ENCODE measurements at regions not wholly inside any gene's neighbourhood (a gene's known extent, or its start where the extent isn't known, plus 50 kb on each side); places are given as distances from the start of the nearest gene placed in this dataset.

GRCh38 chr15:46786590-46787285 is 930.6 kb upstream of the SEMA6D start:
- intact Hi-C loops (cut with DNase I), result no loop called here
- DNase-seq, result peak in 19 of 42 donors; percentile 1 to 74 (median 18)

GRCh38 chr15:46795685-46796084 is 921.6 kb upstream of the SEMA6D start:
- intact Hi-C loops (cut with DNase I), result no loop called here

GRCh38 chr15:46808834-46809233 is 908.5 kb upstream of the SEMA6D start:
- DNase-seq, result no peak
- intact Hi-C loops (cut with DNase I), result no loop called here

More at GRCh38 chr15:46795685-46796084, 921.6 kb upstream of the SEMA6D start:
- DNase-seq, result no peak

- intact Hi-C loops (cut with DNase I), result no loop called here
- DNase-seq, result no peak
Measured at GRCh38 chr15:46815240-46815639, 902.1 kb upstream of the SEMA6D start.

- intact Hi-C loops (cut with DNase I), result no loop called here
- peak in 12 of 42 donors; percentile 4 to 47 (median 16) for DNase-seq
Measured at GRCh38 chr15:46815765-46816164, 901.5 kb upstream of the SEMA6D start.

GRCh38 chr15:46848704-46849103 is 868.6 kb upstream of the SEMA6D start:
- DNase-seq, result no peak
- intact Hi-C loops (cut with DNase I), result no loop called here

GRCh38 chr15:46853600-46853999 is 863.7 kb upstream of the SEMA6D start:
- intact Hi-C loops (cut with DNase I), result no loop called here
- DNase-seq, result no peak

GRCh38 chr15:46854564-46854963 is 862.7 kb upstream of the SEMA6D start:
- intact Hi-C loops (cut with DNase I), result no loop called here
- no peak for DNase-seq

GRCh38 chr15:46855388-46855787 is 861.9 kb upstream of the SEMA6D start:
- no peak for DNase-seq
- intact Hi-C loops (cut with DNase I), result no loop called here

- no peak for DNase-seq
- intact Hi-C loops (cut with DNase I), result no loop called here
Measured at GRCh38 chr15:46856839-46857502, 860.3 kb upstream of the SEMA6D start.

- intact Hi-C loops (cut with DNase I), result no loop called here
- no peak for DNase-seq
Measured at GRCh38 chr15:46858150-46858549, 859.2 kb upstream of the SEMA6D start.

GRCh38 chr15:46861796-46862195 is 855.5 kb upstream of the SEMA6D start:
- DNase-seq, result no peak
- intact Hi-C loops (cut with DNase I), result no loop called here

GRCh38 chr15:46865155-46865554 is 852.1 kb upstream of the SEMA6D start:
- intact Hi-C loops (cut with DNase I), result no loop called here
- peak in 1 of 42 donors; percentile 8 for DNase-seq

- intact Hi-C loops (cut with DNase I), result no loop called here
- no peak for DNase-seq
Measured at GRCh38 chr15:46872286-46872980, 844.9 kb upstream of the SEMA6D start.

- peak in 1 of 42 donors; percentile 6 for DNase-seq
- intact Hi-C loops (cut with DNase I), result no loop called here
Measured at GRCh38 chr15:46872981-46873330, 844.3 kb upstream of the SEMA6D start.

GRCh38 chr15:46879032-46879770 is 838.1 kb upstream of the SEMA6D start:
- intact Hi-C loops (cut with DNase I), result no loop called here
- DNase-seq, result no peak

GRCh38 chr15:46880791-46881190 is 836.5 kb upstream of the SEMA6D start:
- DNase-seq, result no peak
- intact Hi-C loops (cut with DNase I), result no loop called here

GRCh38 chr15:46892621-46893160 is 824.6 kb upstream of the SEMA6D start:
- no peak for DNase-seq
- intact Hi-C loops (cut with DNase I), result no loop called here

GRCh38 chr15:46894644-46895043 is 822.7 kb upstream of the SEMA6D start:
- intact Hi-C loops (cut with DNase I), result no loop called here
- no peak for DNase-seq
